SK-N-SH (cell line): ENCODE measurements at regions not wholly inside any gene's neighbourhood (a gene's known extent, or its start where the extent isn't known, plus 50 kb on each side); places are given as distances from the start of the nearest gene placed in this dataset.
A peak's percentile ranks its signal among the peaks of the same experiment; 100 is the strongest.

Experiments used
- CTCF ChIA-PET: fragments of 300-600, 350-600 bp; formaldehyde crosslinking; extraction: SDS; loops from one replicate; lab custom pipeline; 2021; lab: Yijun Ruan, JAX
- POLR2A ChIA-PET: fragments of 350-600 bp; sonication (Branson Sonifier 250); formaldehyde crosslinking; extraction: SDS; loops from one replicate; lab custom pipeline; 2020; ENCODE audit warnings: antibody characterized with exemption, inconsistent platforms; lab: Yijun Ruan, JAX
- DNase-seq: peaks from one replicate; pipeline ENCODE4 v3.0.0; 2012
- H2AFZ ChIP-seq: fragments of 200-600 bp; sonication (generic); 2 replicates; pipeline ENCODE4 v1.8.1; 2016; ENCODE audit warnings: antibody characterized with exemption, mild to moderate bottlenecking, low read depth
- H3F3A ChIP-seq: fragments of 200-600 bp; sonication (generic); replicated peaks from 2 replicates; pipeline ENCODE3; 2016; ENCODE audit warnings: antibody characterized with exemption, mild to moderate bottlenecking; ENCODE audit not compliant: insufficient read depth
- H3K27ac ChIP-seq, 2 experiments: fragments of 200-500 bp in 1 of 2; fragments of 200-600 bp in 1 of 2; sonication (Bioruptor generic) in 1 of 2; sonication (generic), shearing (Covaris generic) in 1 of 2; 2 replicates each; pipeline versions ENCODE4 v1.5.1 to v1.6.1; 2014 to 2016; ENCODE audit warnings: low read depth in 2 of 2, inconsistent platforms in 1 of 2, low read length in 1 of 2, mild to moderate bottlenecking in 1 of 2, mixed read lengths in 1 of 2
- H3K27me3 ChIP-seq: fragments of 200-600 bp; sonication (generic), shearing (Covaris generic); 2 replicates; pipeline ENCODE4 v1.6.1; 2016; ENCODE audit warnings: mixed run types; ENCODE audit not compliant: insufficient read depth
- H3K36me3 ChIP-seq, 2 experiments: fragments of 200-500 bp in 1 of 2; fragments of 200-600 bp in 1 of 2; sonication (Bioruptor generic) in 1 of 2; sonication (generic) in 1 of 2; replicated peaks in 1 of 2; 2 replicates each; pipeline versions ENCODE3 to v1.5.1; 2014 to 2016; ENCODE audit warnings: low read length in 1 of 2, mild to moderate bottlenecking in 1 of 2; ENCODE audit not compliant: insufficient read depth in 2 of 2, control insufficient read depth in 1 of 2
- H3K4me1 ChIP-seq, 2 experiments: fragments of 200-500 bp in 1 of 2; fragments of 200-600 bp in 1 of 2; sonication (Bioruptor generic) in 1 of 2; sonication (generic), shearing (Covaris generic) in 1 of 2; 2 replicates each; pipeline versions ENCODE4 v1.5.1 to v1.6.1; 2014 to 2016; ENCODE audit warnings: low read depth in 1 of 2, low read length in 1 of 2, mixed run types in 1 of 2; ENCODE audit not compliant: insufficient read depth in 2 of 2, control insufficient read depth in 1 of 2
- H3K4me2 ChIP-seq: fragments of 200-600 bp; sonication (generic), shearing (Covaris generic); 2 replicates; pipeline ENCODE4 v1.6.1; 2017; ENCODE audit warnings: mixed run types
- H3K4me3 ChIP-seq, 2 experiments: fragments of 200-500 bp in 1 of 2; fragments of 200-600 bp in 1 of 2; sonication (Bioruptor generic) in 1 of 2; sonication (generic), shearing (Covaris generic) in 1 of 2; 2 replicates each; pipeline versions ENCODE4 v1.5.1 to v1.8.1; 2014 to 2016; ENCODE audit warnings: low read depth in 2 of 2, inconsistent platforms in 1 of 2, low read length in 1 of 2, mild to moderate bottlenecking in 1 of 2, mixed read lengths in 1 of 2, moderate library complexity in 1 of 2
- H3K79me2 ChIP-seq: fragments of 200-600 bp; sonication (generic); 2 replicates; pipeline ENCODE4 v1.8.1; 2017; ENCODE audit warnings: mild to moderate bottlenecking; ENCODE audit not compliant: insufficient read depth
- H3K9ac ChIP-seq: fragments of 200-600 bp; sonication (generic); 2 replicates; pipeline ENCODE4 v1.6.1; 2017; ENCODE audit warnings: mixed run types
- H3K9me2 ChIP-seq: fragments of 200-600 bp; sonication (generic); 2 replicates; pipeline ENCODE4 v1.6.1; 2017; ENCODE audit warnings: mixed run types
- H3K9me3 ChIP-seq: fragments of 200-600 bp; sonication (generic); 2 replicates; pipeline ENCODE4 v1.6.1; 2017; ENCODE audit warnings: mixed run types, mild to moderate bottlenecking, moderate library complexity
- H4K20me1 ChIP-seq: fragments of 200-600 bp; sonication (generic); 2 replicates; pipeline ENCODE4 v1.6.1; 2017; ENCODE audit warnings: mild to moderate bottlenecking, mixed run types; ENCODE audit not compliant: insufficient read depth
- FOSL2 ChIP-seq: IDR thresholded peaks from 2 replicates; pipeline ENCODE4 v1.4.0; 2012; ENCODE audit warnings: low read depth, mild to moderate bottlenecking, moderate library complexity, borderline replicate concordance
- FOXJ3 ChIP-seq: sonication (generic); formaldehyde crosslinking; IDR thresholded peaks from 2 replicates; pipeline ENCODE4 v1.5.1; 2020; ENCODE audit warnings: mild to moderate bottlenecking, missing genetic modification reagents
- MAX ChIP-seq: IDR thresholded peaks from 2 replicates; pipeline ENCODE4 v1.4.0; 2012; ENCODE audit warnings: low read depth
- RCOR1 ChIP-seq: fragments of 150-350 bp; IDR thresholded peaks from 2 replicates; pipeline ENCODE4 v1.6.1; 2017; ENCODE audit warnings: antibody characterized with exemption, low read length
- TAF1 ChIP-seq: IDR thresholded peaks from 2 replicates; pipeline ENCODE4 v1.6.1; 2012; ENCODE audit warnings: low read depth, mild to moderate bottlenecking, low read length, moderate library complexity, borderline replicate concordance
- TEAD4 ChIP-seq: IDR thresholded peaks from 2 replicates; pipeline ENCODE4 v1.4.0; 2012; ENCODE audit warnings: mild to moderate bottlenecking, borderline replicate concordance; ENCODE audit not compliant: insufficient read depth
- YY1 ChIP-seq: IDR thresholded peaks from 2 replicates; pipeline ENCODE4 v1.4.0; 2012; ENCODE audit warnings: low read depth, mild to moderate bottlenecking
- ZBTB33 ChIP-seq: IDR thresholded peaks from 2 replicates; pipeline ENCODE4 v1.4.0; 2012; ENCODE audit warnings: low read depth, borderline replicate concordance
- WGBS: methylation state at CpG from one replicate; pipeline ENCODE4 v1.1.6; 2017; ENCODE audit warnings: low lambda C conversion rate; 5-methylcytosine and 5-hydroxymethylcytosine counted together

- DNase-seq, result no peak
- no peaks in the 10 kb centered on the region for H3F3A ChIP-seq
- no peak overlapping the region for H3K27ac ChIP-seq
- no peaks in the 10 kb centered on the region for H3K9me3 ChIP-seq
- H3K4me3 ChIP-seq, result no peak overlapping the region
- H3K4me1 ChIP-seq, result peaks cover 0 to 5% of the 10 kb centered on the region in 2 experiments; a peak in 1 of 4 replicates
- no peak overlapping the region for H2AFZ ChIP-seq
- no peaks in the 10 kb centered on the region for H3K9me2 ChIP-seq
- H4K20me1 ChIP-seq, result no peaks in the 10 kb centered on the region
- no peaks in the 10 kb centered on the region for H3K36me3 ChIP-seq
- TF ChIP-seq FOSL2 (peak; percentile 22; the same call in 1 of the 2 replicates), TEAD4 (peak; percentile 39; the same call in 1 of the 2 replicates), TAF1 (no peak), YY1 (no peak), MAX (0 out of 2 replicates have a peak, but pooled peaks have one; percentile 28)
- ChIA-PET POLR2A (no interaction called here), CTCF (interaction anchor here (0.8 kb wide), 1 partner anchor 20 kb away, joined by 3 read pairs; no protein-coding TSS in a partner anchor)
- peaks cover 61% of the 10 kb centered on the region for H3K27me3 ChIP-seq
- H3K79me2 ChIP-seq, result no peaks in the 10 kb centered on the region
- no peak overlapping the region for H3K9ac ChIP-seq
- H3K4me2 ChIP-seq, result no peak overlapping the region
- WGBS, result 7% methylated on average over 27 of the region's 27 CpGs
Observed at GRCh38 chr6:28816909-28817807, 106.6 kb downstream of the TRIM27 start.

DNA sequence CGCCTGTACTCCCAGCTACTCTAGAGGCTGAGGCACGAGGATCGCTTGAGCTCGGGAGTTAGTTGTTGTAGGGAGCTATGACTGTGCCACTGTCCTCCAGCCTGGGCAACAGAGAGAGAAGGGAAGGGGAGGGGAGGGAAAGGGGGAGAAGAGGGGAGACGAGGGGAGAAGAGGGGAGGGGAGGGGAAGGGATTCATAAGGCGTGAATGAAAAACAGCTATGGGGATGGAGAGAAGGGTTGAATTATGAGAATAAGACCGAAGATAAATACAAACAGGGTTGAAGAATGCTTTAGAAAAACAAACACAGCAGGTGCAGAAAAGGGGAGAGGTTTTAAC, 106.0 kb downstream of the TRIM27 start:
- POLR2A ChIA-PET, result no interaction called here
- Histone ChIP-seq H3K9me3 (no peaks in the 10 kb centered on the region), H3K4me1 (peaks cover 0 to 5% of the 10 kb centered on the region in 2 experiments; a peak in 1 of 4 replicates), H3K79me2 (no peaks in the 10 kb centered on the region), H3K4me2 (no peak overlapping the region), H3K27ac (no peak overlapping the region), H2AFZ (no peak overlapping the region), H3K4me3 (no peak overlapping the region), H3K9me2 (no peaks in the 10 kb centered on the region), H3K27me3 (peaks cover 61% of the 10 kb centered on the region), H4K20me1 (no peaks in the 10 kb centered on the region), H3F3A (no peaks in the 10 kb centered on the region), H3K9ac (no peak overlapping the region), H3K36me3 (no peaks in the 10 kb centered on the region)
- DNase-seq, result no peak
- WGBS, result under 1% methylated on average over 7 of the region's 7 CpGs
- no peak for TF ChIP-seq ZBTB33
- no peak for TF ChIP-seq FOXJ3 (CRISPR knock-in tag)
- TF ChIP-seq RCOR1, result no peak
- TF ChIP-seq TAF1, result no peak
- CTCF ChIA-PET, result interaction anchor here (0.8 kb wide), 1 partner anchor 19 kb away, joined by 3 read pairs; no protein-coding TSS in a partner anchor
